Skeletal muscle satellite cell (primary cell): ENCODE measurements at regions not wholly inside any gene's neighbourhood (a gene's known extent, or its start where the extent isn't known, plus 50 kb on each side); places are given as distances from the start of the nearest gene placed in this dataset.
"Not testable (repeated sequence)": the region's sequence is repeated elsewhere in the genome, so short reads cannot be mapped to it uniquely, and the experiment has no call there.

Source experiments
- H3K27me3 ChIP-seq: 2 replicates; pipeline ENCODE4 v1.7.0; 2013; ENCODE audit warnings: low read length; ENCODE audit not compliant: control insufficient read depth, insufficient read depth
- H3K36me3 ChIP-seq: 2 replicates; pipeline ENCODE4 v1.7.0; 2013; ENCODE audit warnings: mild to moderate bottlenecking, control low read depth, low read length; ENCODE audit not compliant: insufficient read depth
- H3K4me1 ChIP-seq: 2 replicates; pipeline ENCODE4 v1.7.0; 2013; ENCODE audit warnings: low read length; ENCODE audit not compliant: control insufficient read depth, insufficient read depth
- H3K4me2 ChIP-seq: 2 replicates; pipeline ENCODE4 v1.7.0; 2013; ENCODE audit warnings: mild to moderate bottlenecking, low read length
- H3K4me3 ChIP-seq: 2 replicates; pipeline ENCODE4 v1.7.0; 2013; ENCODE audit warnings: low read length
- H3K9ac ChIP-seq: 2 replicates; pipeline ENCODE4 v1.7.0; 2013; ENCODE audit warnings: mild to moderate bottlenecking, low read depth, low read length, moderate library complexity
- H3K9me3 ChIP-seq: replicated peaks from 2 replicates; pipeline ENCODE4 v1.7.0; 2013; ENCODE audit warnings: mild to moderate bottlenecking, control low read depth, low read length

GRCh38 chr6:86609549-86610388 is 327.6 kb upstream of the HTR1E start:
- no peaks in the 10 kb centered on the region for H3K4me1 ChIP-seq
- no peak overlapping the region for H3K4me3 ChIP-seq
- no peaks in the 10 kb centered on the region for H3K9me3 ChIP-seq
- H3K4me2 ChIP-seq, result no peak overlapping the region
- H3K36me3 ChIP-seq, result no peaks in the 10 kb centered on the region
- H3K9ac ChIP-seq, result no peak overlapping the region
- no peaks in the 10 kb centered on the region for H3K27me3 ChIP-seq

GRCh38 chr6:86603364-86603763 is 334.0 kb upstream of the HTR1E start:
- H3K9me3 ChIP-seq, H3K4me1 ChIP-seq, H3K36me3 ChIP-seq, H3K9ac ChIP-seq, H3K4me3 ChIP-seq, H3K4me2 ChIP-seq, H3K27me3 ChIP-seq: not testable (repeated sequence)

GRCh38 chr6:86602093-86602492 is 335.2 kb upstream of the HTR1E start:
- not testable (repeated sequence) for H3K4me1 ChIP-seq, H3K9ac ChIP-seq, H3K4me3 ChIP-seq, H3K9me3 ChIP-seq, H3K36me3 ChIP-seq, H3K27me3 ChIP-seq, H3K4me2 ChIP-seq

- H3K4me1 ChIP-seq, H3K27me3 ChIP-seq, H3K9me3 ChIP-seq, H3K4me2 ChIP-seq, H3K4me3 ChIP-seq, H3K36me3 ChIP-seq, H3K9ac ChIP-seq: not testable (repeated sequence)
These were observed 338.4 kb upstream of the HTR1E start for GRCh38 chr6:86598969-86599368.

- Histone ChIP-seq H3K27me3 (no peaks in the 10 kb centered on the region), H3K4me1 (no peaks in the 10 kb centered on the region), H3K9me3 (no peaks in the 10 kb centered on the region), H3K4me3 (no peak overlapping the region), H3K9ac (no peak overlapping the region), H3K4me2 (no peak overlapping the region), H3K36me3 (no peaks in the 10 kb centered on the region)
These were observed 341.7 kb upstream of the HTR1E start for GRCh38 chr6:86595641-86596040.

GRCh38 chr6:86586195-86586594 is 351.1 kb upstream of the HTR1E start:
- peaks cover 7% of the 10 kb centered on the region for H3K9me3 ChIP-seq
- H3K9ac ChIP-seq, result no peak overlapping the region
- no peak overlapping the region for H3K4me2 ChIP-seq
- H3K36me3 ChIP-seq, result no peaks in the 10 kb centered on the region
- no peaks in the 10 kb centered on the region for H3K27me3 ChIP-seq
- H3K4me3 ChIP-seq, result no peak overlapping the region
- H3K4me1 ChIP-seq, result no peaks in the 10 kb centered on the region

GRCh38 chr6:86581833-86582232 is 355.5 kb upstream of the HTR1E start:
- Histone ChIP-seq H3K27me3 (no peaks in the 10 kb centered on the region), H3K4me3 (no peak overlapping the region), H3K9ac (no peak overlapping the region), H3K9me3 (peaks cover 7% of the 10 kb centered on the region), H3K4me1 (no peaks in the 10 kb centered on the region), H3K4me2 (no peak overlapping the region), H3K36me3 (no peaks in the 10 kb centered on the region)

GRCh38 chr6:86563197-86563596 is 374.1 kb upstream of the HTR1E start:
- no peaks in the 10 kb centered on the region for H3K27me3 ChIP-seq
- no peaks in the 10 kb centered on the region for H3K9me3 ChIP-seq
- H3K4me3 ChIP-seq, result no peak overlapping the region
- H3K4me1 ChIP-seq, result no peaks in the 10 kb centered on the region
- no peak overlapping the region for H3K4me2 ChIP-seq
- H3K9ac ChIP-seq, result no peak overlapping the region
- no peaks in the 10 kb centered on the region for H3K36me3 ChIP-seq

GRCh38 chr6:86558318-86558717 is 379.0 kb upstream of the HTR1E start:
- Histone ChIP-seq H3K4me2 (no peak overlapping the region), H3K9me3 (no peaks in the 10 kb centered on the region), H3K4me1 (no peaks in the 10 kb centered on the region), H3K36me3 (no peaks in the 10 kb centered on the region), H3K4me3 (no peak overlapping the region), H3K9ac (no peak overlapping the region), H3K27me3 (no peaks in the 10 kb centered on the region)

GRCh38 chr6:86537292-86537861 is 400.0 kb upstream of the HTR1E start:
- Histone ChIP-seq H3K9ac (no peak overlapping the region), H3K4me3 (no peak overlapping the region), H3K4me1 (no peaks in the 10 kb centered on the region), H3K9me3 (no peaks in the 10 kb centered on the region), H3K27me3 (no peaks in the 10 kb centered on the region), H3K4me2 (no peak overlapping the region), H3K36me3 (no peaks in the 10 kb centered on the region)

- no peak overlapping the region for H3K4me2 ChIP-seq
- no peak overlapping the region for H3K9ac ChIP-seq
- H3K4me1 ChIP-seq, result no peaks in the 10 kb centered on the region
- no peaks in the 10 kb centered on the region for H3K27me3 ChIP-seq
- no peaks in the 10 kb centered on the region for H3K9me3 ChIP-seq
- no peaks in the 10 kb centered on the region for H3K36me3 ChIP-seq
- no peak overlapping the region for H3K4me3 ChIP-seq
These were observed 401.2 kb upstream of the HTR1E start for GRCh38 chr6:86536121-86536520.

- no peaks in the 10 kb centered on the region for H3K4me1 ChIP-seq
- no peak overlapping the region for H3K9ac ChIP-seq
- no peak overlapping the region for H3K4me3 ChIP-seq
- H3K36me3 ChIP-seq, result no peaks in the 10 kb centered on the region
- no peaks in the 10 kb centered on the region for H3K9me3 ChIP-seq
- no peaks in the 10 kb centered on the region for H3K27me3 ChIP-seq
- H3K4me2 ChIP-seq, result no peak overlapping the region
These were observed 402.2 kb upstream of the HTR1E start for GRCh38 chr6:86535100-86535499.
